B cell (primary cell): ENCODE measurements at regions not wholly inside any gene's neighbourhood (a gene's known extent, or its start where the extent isn't known, plus 50 kb on each side); places are given as distances from the start of the nearest gene placed in this dataset.

Experiments
- ATAC-seq: fragments of 200-7000 bp; cut with Tn5 transposase; one replicate; pipeline ENCODE4 v1.10.0; 2021; ENCODE audit warnings: low read depth, mild to moderate bottlenecking, moderate number of reproducible peaks, moderate library complexity
- CTCF ChIA-PET: fragments of 350-600 bp; sonication (Branson Sonifier 250); formaldehyde crosslinking; loops from one replicate; lab custom pipeline; 2021; ENCODE audit warnings: antibody characterized with exemption, inconsistent platforms; lab: Charles Lee
- POLR2A ChIA-PET: fragments of 350-600 bp; sonication (Branson Sonifier 250); formaldehyde crosslinking; loops from one replicate; lab custom pipeline; 2021; ENCODE audit warnings: antibody characterized with exemption; lab: Charles Lee
- DNase-seq: peaks from one replicate; pipeline ENCODE4 v3.0.0; 2013
- H2AFZ ChIP-seq: 2 replicates; pipeline ENCODE4 v1.6.1; 2012; ENCODE audit warnings: mild to moderate bottlenecking, low read depth, low read length; ENCODE audit not compliant: insufficient read depth, poor library complexity, severe bottlenecking
- H3K27ac ChIP-seq, 2 donors: 1 replicate in 1 of 2; 2 replicates in 1 of 2; pipeline ENCODE4 v1.5.1; 2012 to 2013; ENCODE audit warnings: low read length in 2 of 2, mild to moderate bottlenecking in 2 of 2, moderate library complexity in 1 of 2
- H3K27me3 ChIP-seq, 4 experiments: fragments of 200-600 bp in 1 of 4; sonication (generic) in 1 of 4; replicated peaks in 1 of 4; 1 replicate in 2 of 4; 2 replicates in 2 of 4; pipeline versions ENCODE4 v1.6.1 to v1.7.0; 2013 to 2016; ENCODE audit warnings: low read length in 3 of 4, mild to moderate bottlenecking in 2 of 4, mixed read lengths in 1 of 4, moderate library complexity in 1 of 4; ENCODE audit not compliant: insufficient read depth in 4 of 4, control insufficient read depth in 3 of 4; ENCODE audit errors: control extremely low read depth in 1 of 4
- H3K36me3 ChIP-seq, 2 experiments: replicated peaks in 1 of 2; 1 replicate in 1 of 2; 2 replicates in 1 of 2; pipeline versions ENCODE4 v1.6.1 to v1.7.1; 2013; ENCODE audit warnings: low read length in 1 of 2; ENCODE audit not compliant: insufficient read depth in 2 of 2, control insufficient read depth in 1 of 2; ENCODE audit errors: control extremely low read depth in 1 of 2, extremely low read depth in 1 of 2
- H3K4me1 ChIP-seq, 2 donors: fragments of 200-600 bp in 1 of 2; sonication (generic) in 1 of 2; 1 replicate in 1 of 2; 2 replicates in 1 of 2; pipeline versions ENCODE4 v1.5.1 to v1.6.1; 2013 to 2017; ENCODE audit warnings: low read length in 2 of 2; ENCODE audit not compliant: control insufficient read depth in 2 of 2, insufficient read depth in 2 of 2
- H3K4me2 ChIP-seq: replicated peaks from 2 replicates; pipeline ENCODE3; 2012; ENCODE audit warnings: mild to moderate bottlenecking, low read depth, low read length; ENCODE audit not compliant: poor library complexity, severe bottlenecking
- H3K4me3 ChIP-seq, 5 experiments: fragments of 200-600 bp in 1 of 5; sonication (generic) in 1 of 5; 1 replicate in 3 of 5; 2 replicates in 2 of 5; pipeline versions ENCODE4 v1.5.1 to v1.7.0; 2011 to 2016; ENCODE audit warnings: low read length in 4 of 5, mild to moderate bottlenecking in 4 of 5, low read depth in 2 of 5, control low read depth in 1 of 5, moderate library complexity in 1 of 5; ENCODE audit not compliant: insufficient read depth in 1 of 5; ENCODE audit errors: control extremely low read depth in 1 of 5, extremely low read depth in 1 of 5
- H3K79me2 ChIP-seq: fragments of 200-600 bp; sonication (generic); one replicate; pipeline ENCODE4 v1.6.0; 2016; ENCODE audit warnings: low read length; ENCODE audit not compliant: control insufficient read depth, insufficient read depth
- H3K9ac ChIP-seq: fragments of 200-600 bp; sonication (generic); 2 replicates; pipeline ENCODE4 v1.6.1; 2017; ENCODE audit warnings: mild to moderate bottlenecking, low read length, moderate library complexity
- H3K9me3 ChIP-seq, 3 donors: one replicate each; pipeline versions ENCODE4 v1.6.1 to v1.7.1; 2013; ENCODE audit warnings: low read length in 2 of 3; ENCODE audit not compliant: control insufficient read depth in 2 of 3, insufficient read depth in 1 of 3; ENCODE audit errors: control extremely low read depth in 1 of 3
- H4K20me1 ChIP-seq: 2 replicates; pipeline ENCODE4 v1.6.0; 2012; ENCODE audit warnings: mild to moderate bottlenecking, low read length; ENCODE audit not compliant: insufficient read depth, control insufficient read depth, poor library complexity, severe bottlenecking
- H3K27ac Mint-ChIP-seq: one replicate; pipeline ENCODE4 v1.8.0; 2021; ENCODE audit warnings: mixed read lengths
- H3K27me3 Mint-ChIP-seq: one replicate; pipeline ENCODE4 v1.8.0; 2021; ENCODE audit warnings: mixed read lengths
- H3K4me1 Mint-ChIP-seq: one replicate; pipeline ENCODE4 v1.8.0; 2021; ENCODE audit warnings: mixed read lengths
- H3K4me3 Mint-ChIP-seq: one replicate; pipeline ENCODE4 v1.8.0; 2021; ENCODE audit warnings: mixed read lengths
- H3K9me3 Mint-ChIP-seq: one replicate; pipeline ENCODE4 v1.8.0; 2022; ENCODE audit warnings: mixed read lengths; ENCODE audit not compliant: insufficient read depth
- EZH2 ChIP-seq: IDR thresholded peaks from 2 replicates; pipeline ENCODE4 v1.6.1; 2012; ENCODE audit warnings: borderline replicate concordance, low read depth, mild to moderate bottlenecking, moderate library complexity, low read length; ENCODE audit not compliant: insufficient read depth, poor library complexity, severe bottlenecking
- WGBS: methylation state at CpG from one replicate; pipeline ENCODE4 v1.1.5; 2013; ENCODE audit warnings: missing lambda C conversion rate; ENCODE audit not compliant: insufficient coverage; 5-methylcytosine and 5-hydroxymethylcytosine counted together
- intact Hi-C: fragments of 100-400 bp; cut with micrococcal nuclease; formaldehyde crosslinking; loops from one replicate; pipeline ENCODE4 v1.10.0; 2022
- TF ChIP-seq, protein P1 (sequence below): fragments of 200-600 bp; IDR thresholded peaks from one replicate; pipeline ENCODE4 v1.8.0; 2022; ENCODE audit warnings: antibody characterized with exemption, mild to moderate bottlenecking

- Histone ChIP-seq H3K9ac (no peak overlapping the region), H3K4me2 (no peak overlapping the region), H2AFZ (no peak overlapping the region), H3K36me3 (no peaks in the 10 kb centered on the region), H3K79me2 (no peaks in the 10 kb centered on the region), H3K4me1 (no peaks in the 10 kb centered on the region), H3K27ac (no peak overlapping the region), H4K20me1 (no peaks in the 10 kb centered on the region), H3K9me3 (no peaks in the 10 kb centered on the region), H3K4me3 (no peak overlapping the region), H3K27me3 (no peaks in the 10 kb centered on the region)
- H3K27me3 Mint-ChIP-seq, result no peaks in the 10 kb centered on the region
- H3K27ac Mint-ChIP-seq, result no peak overlapping the region
- no peak overlapping the region for H3K4me3 Mint-ChIP-seq
- ChIA-PET CTCF (no interaction called here), POLR2A (no interaction called here)
- DNase-seq, result no peak
- no peaks in the 10 kb centered on the region for H3K4me1 Mint-ChIP-seq
- intact Hi-C loops, result no loop called here
- no peak for TF ChIP-seq EZH2
- TF ChIP-seq, protein P1, sequence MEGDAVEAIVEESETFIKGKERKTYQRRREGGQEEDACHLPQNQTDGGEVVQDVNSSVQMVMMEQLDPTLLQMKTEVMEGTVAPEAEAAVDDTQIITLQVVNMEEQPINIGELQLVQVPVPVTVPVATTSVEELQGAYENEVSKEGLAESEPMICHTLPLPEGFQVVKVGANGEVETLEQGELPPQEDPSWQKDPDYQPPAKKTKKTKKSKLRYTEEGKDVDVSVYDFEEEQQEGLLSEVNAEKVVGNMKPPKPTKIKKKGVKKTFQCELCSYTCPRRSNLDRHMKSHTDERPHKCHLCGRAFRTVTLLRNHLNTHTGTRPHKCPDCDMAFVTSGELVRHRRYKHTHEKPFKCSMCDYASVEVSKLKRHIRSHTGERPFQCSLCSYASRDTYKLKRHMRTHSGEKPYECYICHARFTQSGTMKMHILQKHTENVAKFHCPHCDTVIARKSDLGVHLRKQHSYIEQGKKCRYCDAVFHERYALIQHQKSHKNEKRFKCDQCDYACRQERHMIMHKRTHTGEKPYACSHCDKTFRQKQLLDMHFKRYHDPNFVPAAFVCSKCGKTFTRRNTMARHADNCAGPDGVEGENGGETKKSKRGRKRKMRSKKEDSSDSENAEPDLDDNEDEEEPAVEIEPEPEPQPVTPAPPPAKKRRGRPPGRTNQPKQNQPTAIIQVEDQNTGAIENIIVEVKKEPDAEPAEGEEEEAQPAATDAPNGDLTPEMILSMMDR, result no peak
- 86% methylated on average over 3 of the region's 4 CpGs for WGBS
- no peaks in the 10 kb centered on the region for H3K9me3 Mint-ChIP-seq
- no peak for ATAC-seq
These were observed 1448.6 kb upstream of the RAG2 start for GRCh38 chr11:38046571-38047135.

DNA sequence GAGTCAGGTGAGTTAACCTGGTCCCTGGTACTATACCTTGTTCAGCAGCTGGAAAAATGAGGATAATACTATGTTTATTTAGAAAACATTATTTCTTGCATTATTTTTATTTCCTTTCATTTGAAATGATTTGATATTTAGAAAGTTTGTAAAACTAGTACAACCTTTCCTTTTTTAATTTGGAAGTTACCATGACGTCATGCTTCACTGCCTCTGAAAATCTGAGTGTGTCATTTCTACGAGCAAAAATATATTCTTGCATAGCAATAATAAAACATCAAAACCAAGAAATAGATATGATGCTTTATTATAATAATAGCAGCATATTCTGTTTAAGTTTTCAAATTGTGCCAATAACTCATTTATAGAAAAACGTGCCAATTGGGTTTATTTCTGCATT lies 1445.0 kb upstream of the RAG2 start:
- no peaks in the 10 kb centered on the region for H3K4me1 Mint-ChIP-seq
- no peak overlapping the region for H3K27ac ChIP-seq
- no peaks in the 10 kb centered on the region for H4K20me1 ChIP-seq
- no peak for TF ChIP-seq EZH2
- TF ChIP-seq, protein P1, result no peak
- H3K4me1 ChIP-seq, result no peaks in the 10 kb centered on the region
- no peaks in the 10 kb centered on the region for H3K27me3 ChIP-seq
- H3K27me3 Mint-ChIP-seq, result no peaks in the 10 kb centered on the region
- WGBS, result no CpG with 5 or more reads among the region's 3 CpGs
- no peak for ATAC-seq
- H2AFZ ChIP-seq, result no peak overlapping the region
- POLR2A ChIA-PET, result no interaction called here
- H3K27ac Mint-ChIP-seq, result no peak overlapping the region
- DNase-seq, result no peak
- no peak overlapping the region for H3K9ac ChIP-seq
- no peak overlapping the region for H3K4me2 ChIP-seq
- no peak overlapping the region for H3K4me3 ChIP-seq
- H3K9me3 ChIP-seq, result no peaks in the 10 kb centered on the region
- no peaks in the 10 kb centered on the region for H3K9me3 Mint-ChIP-seq
- no peak overlapping the region for H3K4me3 Mint-ChIP-seq
- CTCF ChIA-PET, result no interaction called here
- H3K36me3 ChIP-seq, result no peaks in the 10 kb centered on the region
- intact Hi-C loops, result no loop called here
- H3K79me2 ChIP-seq, result no peaks in the 10 kb centered on the region
